ENCODE measurements at regions not wholly inside any gene's neighbourhood (a gene's known extent, or its start where the extent isn't known, plus 50 kb on each side); places are given as distances from the start of the nearest gene placed in this dataset.

DNA sequence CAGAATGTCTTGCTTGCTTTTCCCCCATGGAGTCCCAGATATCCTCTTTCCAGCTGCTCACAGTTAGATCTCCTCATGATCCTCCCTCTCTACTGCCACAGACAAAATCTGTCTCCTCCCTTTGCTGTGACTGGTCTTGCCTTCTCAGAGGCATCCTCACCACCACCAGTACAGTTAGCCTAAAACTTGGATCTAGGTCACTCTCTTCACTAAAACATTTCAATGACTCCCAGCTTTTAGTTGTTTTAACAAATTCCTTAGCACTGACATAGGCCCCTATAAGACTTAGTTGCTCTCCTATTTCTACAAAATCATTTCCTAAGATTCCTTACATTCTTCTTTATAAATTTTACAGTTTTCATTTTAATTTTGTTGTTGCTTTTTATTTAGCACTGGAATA is 734.2 kb upstream of the CHAC2 start:
- TF ChIP-seq EZH2 (IDR thresholded peaks at IDR 0.05; ENCODE audit: insufficient read depth, poor library complexity, severe bottlenecking), result no peak
- TF ChIP-seq EZH2phosphoT487 (IDR thresholded peaks at IDR 0.05; ENCODE audit: insufficient read depth, low read depth), result no peak

Measured in GM23248 (cell line).